IMR-90 (cell line): ENCODE measurements at regions not wholly inside any gene's neighbourhood (a gene's known extent, or its start where the extent isn't known, plus 50 kb on each side); places are given as distances from the start of the nearest gene placed in this dataset.

ENCODE experiments used
- ATAC-seq: fragments of 200-7000 bp; cut with Tn5 transposase; 2 replicates; pipeline ENCODE4 v1.9.1; 2020; ENCODE audit warnings: low read depth, mild to moderate bottlenecking, moderate library complexity
- BruUV-seq: library from RNA; stranded (reverse); fragments of 400-500 nt; replicated peaks from 2 replicates; lab custom pipeline; 2021; lab: Mats Ljungman, UMichigan
- CTCF ChIA-PET: fragments of 300-600 bp; formaldehyde crosslinking; extraction: SDS; loops from one replicate; lab custom pipeline; 2021; ENCODE audit warnings: antibody characterized with exemption; lab: Yijun Ruan, JAX
- POLR2A ChIA-PET: fragments of 300-600 bp; sonication (Branson Sonifier 250); formaldehyde crosslinking; loops from one replicate; lab custom pipeline; 2022; ENCODE audit warnings: antibody characterized with exemption; ENCODE audit not compliant: unreplicated experiment; lab: Charles Lee
- DNase-seq: peaks from one replicate; pipeline ENCODE4 v3.0.0; 2013
- H2AFZ ChIP-seq: replicated peaks from 2 replicates; pipeline ENCODE3; 2013; ENCODE audit warnings: low read length, mild to moderate bottlenecking; ENCODE audit not compliant: poor library complexity
- H2AK5ac ChIP-seq: 2 replicates; pipeline ENCODE4 v1.6.1; 2013; ENCODE audit warnings: low read depth, low read length, inconsistent platforms
- H2AK9ac ChIP-seq: replicated peaks from 2 replicates; pipeline ENCODE3; 2013; ENCODE audit warnings: mild to moderate bottlenecking, low read depth, low read length, moderate library complexity; ENCODE audit not compliant: poor library complexity
- H2BK120ac ChIP-seq: 2 replicates; pipeline ENCODE4 v1.6.1; 2013; ENCODE audit warnings: low read depth, low read length, inconsistent platforms
- H2BK15ac ChIP-seq: 3 replicates; pipeline ENCODE4 v1.6.1; 2013; ENCODE audit warnings: low read depth, low read length, inconsistent platforms
- H2BK20ac ChIP-seq: 2 replicates; pipeline ENCODE4 v1.6.1; 2013; ENCODE audit warnings: low read depth, mild to moderate bottlenecking, inconsistent platforms, low read length, moderate library complexity
- H2BK5ac ChIP-seq: 2 replicates; pipeline ENCODE4 v1.6.1; 2013; ENCODE audit warnings: mild to moderate bottlenecking, low read depth, low read length, inconsistent platforms; ENCODE audit not compliant: poor library complexity, severe bottlenecking
- H3K14ac ChIP-seq: replicated peaks from 2 replicates; pipeline ENCODE4 v1.6.1; 2013; ENCODE audit warnings: low read depth, low read length, inconsistent platforms
- H3K18ac ChIP-seq: 2 replicates; pipeline ENCODE4 v1.6.1; 2013; ENCODE audit warnings: low read depth, low read length, control low read depth
- H3K23ac ChIP-seq: 2 replicates; pipeline ENCODE4 v1.6.1; 2013; ENCODE audit warnings: low read depth, low read length, inconsistent platforms
- H3K27ac ChIP-seq: 2 replicates; pipeline ENCODE4 v1.5.1; 2013; ENCODE audit warnings: mild to moderate bottlenecking, control low read depth, low read length; ENCODE audit not compliant: insufficient read depth
- H3K27me3 ChIP-seq: 2 replicates; pipeline ENCODE4 v1.6.1; 2013; ENCODE audit warnings: low read length; ENCODE audit not compliant: control insufficient read depth, insufficient read depth
- H3K36me3 ChIP-seq: 2 replicates; pipeline ENCODE4 v1.6.1; 2013; ENCODE audit warnings: low read length, mixed read lengths; ENCODE audit not compliant: control insufficient read depth, insufficient read depth
- H3K4ac ChIP-seq: 2 replicates; pipeline ENCODE4 v1.6.1; 2013; ENCODE audit warnings: low read depth, low read length, inconsistent platforms
- H3K4me1 ChIP-seq: 2 replicates; pipeline ENCODE4 v1.6.1; 2013; ENCODE audit warnings: low read length, mixed read lengths; ENCODE audit not compliant: control insufficient read depth, insufficient read depth
- H3K4me2 ChIP-seq: 2 replicates; pipeline ENCODE4 v1.6.1; 2013; ENCODE audit warnings: low read depth, mild to moderate bottlenecking, control low read depth, low read length, moderate library complexity
- H3K4me3 ChIP-seq: 2 replicates; pipeline ENCODE4 v1.5.1; 2013; ENCODE audit warnings: low read depth, mild to moderate bottlenecking, control low read depth, low read length, moderate library complexity; ENCODE audit not compliant: insufficient read depth
- H3K56ac ChIP-seq: 2 replicates; pipeline ENCODE4 v1.6.1; 2013; ENCODE audit warnings: low read length, inconsistent platforms; ENCODE audit not compliant: insufficient read depth; ENCODE audit errors: extremely low read depth
- H3K79me1 ChIP-seq, 2 experiments: 2 replicates each; pipeline ENCODE4 v1.6.1; 2013; ENCODE audit warnings: low read length in 2 of 2, inconsistent platforms in 1 of 2, low read depth in 1 of 2
- H3K9ac ChIP-seq: 2 replicates; pipeline ENCODE4 v1.6.1; 2013; ENCODE audit warnings: low read depth, low read length, control low read depth
- H3K9me1 ChIP-seq: 2 replicates; pipeline ENCODE4 v1.6.1; 2013; ENCODE audit warnings: low read length, inconsistent platforms; ENCODE audit not compliant: insufficient read depth
- H3K9me3 ChIP-seq: 2 replicates; pipeline ENCODE4 v1.6.1; 2013; ENCODE audit warnings: low read length; ENCODE audit not compliant: control insufficient read depth, insufficient read depth
- H4K20me1 ChIP-seq: 2 replicates; pipeline ENCODE4 v1.6.1; 2013; ENCODE audit warnings: low read length, inconsistent platforms; ENCODE audit not compliant: insufficient read depth
- H4K5ac ChIP-seq: 2 replicates; pipeline ENCODE4 v1.6.1; 2013; ENCODE audit warnings: mild to moderate bottlenecking, low read depth, low read length, control low read depth
- H4K8ac ChIP-seq, 2 experiments: 2 replicates each; pipeline ENCODE4 v1.6.1; 2013; ENCODE audit warnings: low read depth in 2 of 2, low read length in 2 of 2, control low read depth in 1 of 2, inconsistent platforms in 1 of 2
- H4K91ac ChIP-seq: 2 replicates; pipeline ENCODE4 v1.6.1; 2013; ENCODE audit warnings: low read depth, low read length, inconsistent platforms; ENCODE audit not compliant: insufficient read depth
- CEBPB ChIP-seq: IDR thresholded peaks from 2 replicates; pipeline ENCODE4 v1.6.1; 2012; ENCODE audit warnings: low read depth, low read length, improper control_type of control experiment
- CHD1 ChIP-seq: IDR thresholded peaks from 2 replicates; pipeline ENCODE4 v1.6.1; 2012; ENCODE audit warnings: low read depth, low read length, improper control_type of control experiment
- FOS ChIP-seq: fragments of 150-350 bp; IDR thresholded peaks from 2 replicates; pipeline ENCODE4 v1.6.1; 2016; ENCODE audit warnings: low read depth, low read length
- MAFK ChIP-seq: IDR thresholded peaks from 2 replicates; pipeline ENCODE4 v1.6.1; 2012; ENCODE audit warnings: low read depth, low read length, improper control_type of control experiment
- MAZ ChIP-seq: IDR thresholded peaks from 2 replicates; pipeline ENCODE4 v1.6.1; 2012; ENCODE audit warnings: low read depth, mild to moderate bottlenecking, low read length, improper control_type of control experiment, moderate library complexity, borderline replicate concordance
- MXI1 ChIP-seq: IDR thresholded peaks from 2 replicates; pipeline ENCODE4 v1.6.1; 2012; ENCODE audit warnings: low read depth, mild to moderate bottlenecking, low read length, moderate library complexity, borderline replicate concordance
- NFE2L2 ChIP-seq: fragments of 150-350 bp; IDR thresholded peaks from 2 replicates; pipeline ENCODE4 v1.6.1; 2016; ENCODE audit warnings: low read depth, mild to moderate bottlenecking, low read length
- POLR2A ChIP-seq: IDR thresholded peaks from 2 replicates; pipeline ENCODE4 v1.6.1; 2012; ENCODE audit warnings: mild to moderate bottlenecking, low read depth, low read length
- RAD21 ChIP-seq: IDR thresholded peaks from 2 replicates; pipeline ENCODE4 v1.6.1; 2012; ENCODE audit warnings: low read length, improper control_type of control experiment
- RCOR1 ChIP-seq: IDR thresholded peaks from 2 replicates; pipeline ENCODE4 v1.6.1; 2012; ENCODE audit warnings: mild to moderate bottlenecking, low read length, improper control_type of control experiment; ENCODE audit not compliant: insufficient replicate concordance
- RFX5 ChIP-seq: IDR thresholded peaks from 2 replicates; pipeline ENCODE4 v1.8.0; 2012; ENCODE audit warnings: low read depth, mild to moderate bottlenecking, low read length, moderate library complexity
- SMC3 ChIP-seq: fragments of 150-350 bp; IDR thresholded peaks from 2 replicates; pipeline ENCODE4 v1.6.1; 2016; ENCODE audit warnings: low read depth, mild to moderate bottlenecking, antibody characterized with exemption, low read length, moderate library complexity
- WGBS, 2 experiments: methylation state at CpG; one replicate each; pipeline versions ENCODE4 v1.1.5 to v1.1.7; 2013; ENCODE audit warnings: missing lambda C conversion rate in 2 of 2; ENCODE audit not compliant: insufficient read length in 1 of 2; ENCODE audit errors: extremely low coverage in 2 of 2; 5-methylcytosine and 5-hydroxymethylcytosine counted together
- dilution Hi-C: fragments of 300-500 bp; cut with HindIII; formaldehyde crosslinking; loops from one replicate; pipeline ENCODE4 v1.14.3; 2018; ENCODE audit warnings: low sequenced_read_pairs; ENCODE audit not compliant: unreplicated experiment
- in situ Hi-C: fragments of 300-500 bp; cut with MboI; formaldehyde crosslinking; loops from 3 replicates; pipeline ENCODE4 v1.14.3; 2019; ENCODE audit warnings: low sequenced_read_pairs, inconsistent platforms, mixed read lengths
- intact Hi-C: fragments of 100-400 bp; cut with micrococcal nuclease; formaldehyde crosslinking; loops from 2 replicates; pipeline ENCODE4 v1.10.0; 2022
- TF ChIP-seq, protein P1 (sequence below): conservative IDR thresholded peaks from 2 replicates; pipeline ENCODE4 v1.5.1; 2012; ENCODE audit warnings: mild to moderate bottlenecking, low read depth, low read length, improper control_type of control experiment
- TF ChIP-seq, protein P2 (sequence below): fragments of 150-350 bp; IDR thresholded peaks from 2 replicates; pipeline ENCODE4 v1.6.1; 2016; ENCODE audit warnings: low read depth, mild to moderate bottlenecking, low read length, moderate library complexity, borderline replicate concordance
- TF ChIP-seq, protein P3 (sequence below): fragments of 150-350 bp; IDR thresholded peaks from 2 replicates; pipeline ENCODE4 v1.6.1; 2017; ENCODE audit warnings: mild to moderate bottlenecking, antibody characterized with exemption, low read length, low read depth

DNA sequence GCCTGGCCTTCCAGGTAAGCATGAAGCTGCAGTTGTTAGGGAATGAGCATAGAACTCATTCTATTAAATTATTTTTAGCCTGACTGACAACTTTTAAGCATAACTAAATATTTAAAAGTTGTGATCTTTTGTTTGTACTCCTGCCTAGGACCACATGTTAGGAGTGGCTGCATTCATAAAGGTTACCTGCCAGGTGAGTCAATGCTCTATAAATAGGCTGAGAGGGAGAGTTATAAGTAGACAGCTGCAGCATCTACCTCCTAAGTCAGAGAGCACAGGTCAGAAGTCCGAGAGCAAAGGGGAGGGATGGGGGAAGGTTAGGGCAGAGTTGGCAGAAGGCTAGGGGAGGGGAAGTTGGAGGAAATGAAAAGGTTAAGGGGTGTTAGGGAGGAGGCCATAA, 292.4 kb upstream of the TLE4 start:
- no peak for TF ChIP-seq FOS
- no peak for TF ChIP-seq CHD1
- TF ChIP-seq, protein P1, sequence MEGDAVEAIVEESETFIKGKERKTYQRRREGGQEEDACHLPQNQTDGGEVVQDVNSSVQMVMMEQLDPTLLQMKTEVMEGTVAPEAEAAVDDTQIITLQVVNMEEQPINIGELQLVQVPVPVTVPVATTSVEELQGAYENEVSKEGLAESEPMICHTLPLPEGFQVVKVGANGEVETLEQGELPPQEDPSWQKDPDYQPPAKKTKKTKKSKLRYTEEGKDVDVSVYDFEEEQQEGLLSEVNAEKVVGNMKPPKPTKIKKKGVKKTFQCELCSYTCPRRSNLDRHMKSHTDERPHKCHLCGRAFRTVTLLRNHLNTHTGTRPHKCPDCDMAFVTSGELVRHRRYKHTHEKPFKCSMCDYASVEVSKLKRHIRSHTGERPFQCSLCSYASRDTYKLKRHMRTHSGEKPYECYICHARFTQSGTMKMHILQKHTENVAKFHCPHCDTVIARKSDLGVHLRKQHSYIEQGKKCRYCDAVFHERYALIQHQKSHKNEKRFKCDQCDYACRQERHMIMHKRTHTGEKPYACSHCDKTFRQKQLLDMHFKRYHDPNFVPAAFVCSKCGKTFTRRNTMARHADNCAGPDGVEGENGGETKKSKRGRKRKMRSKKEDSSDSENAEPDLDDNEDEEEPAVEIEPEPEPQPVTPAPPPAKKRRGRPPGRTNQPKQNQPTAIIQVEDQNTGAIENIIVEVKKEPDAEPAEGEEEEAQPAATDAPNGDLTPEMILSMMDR = no peak
- no peak for TF ChIP-seq NFE2L2
- no peak for TF ChIP-seq RCOR1
- no peak for TF ChIP-seq MAFK
- no peak for TF ChIP-seq SMC3
- TF ChIP-seq MAZ = no peak
- TF ChIP-seq POLR2A = no peak
- TF ChIP-seq, protein P2, sequence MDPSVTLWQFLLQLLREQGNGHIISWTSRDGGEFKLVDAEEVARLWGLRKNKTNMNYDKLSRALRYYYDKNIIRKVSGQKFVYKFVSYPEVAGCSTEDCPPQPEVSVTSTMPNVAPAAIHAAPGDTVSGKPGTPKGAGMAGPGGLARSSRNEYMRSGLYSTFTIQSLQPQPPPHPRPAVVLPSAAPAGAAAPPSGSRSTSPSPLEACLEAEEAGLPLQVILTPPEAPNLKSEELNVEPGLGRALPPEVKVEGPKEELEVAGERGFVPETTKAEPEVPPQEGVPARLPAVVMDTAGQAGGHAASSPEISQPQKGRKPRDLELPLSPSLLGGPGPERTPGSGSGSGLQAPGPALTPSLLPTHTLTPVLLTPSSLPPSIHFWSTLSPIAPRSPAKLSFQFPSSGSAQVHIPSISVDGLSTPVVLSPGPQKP = no peak
- no peak for TF ChIP-seq MXI1
- no peak for TF ChIP-seq RFX5
- TF ChIP-seq, protein P3, sequence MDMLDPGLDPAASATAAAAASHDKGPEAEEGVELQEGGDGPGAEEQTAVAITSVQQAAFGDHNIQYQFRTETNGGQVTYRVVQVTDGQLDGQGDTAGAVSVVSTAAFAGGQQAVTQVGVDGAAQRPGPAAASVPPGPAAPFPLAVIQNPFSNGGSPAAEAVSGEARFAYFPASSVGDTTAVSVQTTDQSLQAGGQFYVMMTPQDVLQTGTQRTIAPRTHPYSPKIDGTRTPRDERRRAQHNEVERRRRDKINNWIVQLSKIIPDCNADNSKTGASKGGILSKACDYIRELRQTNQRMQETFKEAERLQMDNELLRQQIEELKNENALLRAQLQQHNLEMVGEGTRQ = no peak
- no peak for TF ChIP-seq CEBPB
- TF ChIP-seq RAD21 = no peak
- dilution Hi-C loops (no loop called here), in situ Hi-C loops (no loop called here), intact Hi-C loops (no loop called here)
- Histone ChIP-seq H4K20me1 (no peaks in the 10 kb centered on the region), H2BK120ac (no peak overlapping the region), H2BK20ac (no peak overlapping the region), H2AK5ac (no peak overlapping the region), H3K4me3 (no peak overlapping the region), H2BK15ac (no peak overlapping the region), H2AK9ac (no peak overlapping the region), H3K18ac (no peak overlapping the region), H3K4me2 (no peak overlapping the region), H3K27ac (no peak overlapping the region), H3K79me1 (no peaks in the 10 kb centered on the region), H4K8ac (no peak overlapping the region), H3K27me3 (no peaks in the 10 kb centered on the region), H3K9me3 (no peaks in the 10 kb centered on the region), H3K9ac (no peak overlapping the region), H3K36me3 (no peaks in the 10 kb centered on the region), H2AFZ (no peak overlapping the region), H2BK5ac (no peak overlapping the region), H4K91ac (no peak overlapping the region), H3K14ac (no peak overlapping the region), H3K23ac (no peak overlapping the region), H3K9me1 (no peaks in the 10 kb centered on the region; the same call in none of the 2 replicates), H3K4me1 (no peaks in the 10 kb centered on the region), H3K4ac (no peak overlapping the region), H3K56ac (no peak overlapping the region), H4K5ac (no peak overlapping the region)
- WGBS, 2 experiments = no CpG with 5 or more reads among the region's 1 CpG
- ATAC-seq (no peak), DNase-seq (no peak)
- ChIA-PET CTCF (no interaction called here), POLR2A (no interaction called here)
- no TSS peak for BruUV-seq
